ENCODE measurements at regions not wholly inside any gene's neighbourhood (a gene's known extent, or its start where the extent isn't known, plus 50 kb on each side); places are given as distances from the start of the nearest gene placed in this dataset.

DNA sequence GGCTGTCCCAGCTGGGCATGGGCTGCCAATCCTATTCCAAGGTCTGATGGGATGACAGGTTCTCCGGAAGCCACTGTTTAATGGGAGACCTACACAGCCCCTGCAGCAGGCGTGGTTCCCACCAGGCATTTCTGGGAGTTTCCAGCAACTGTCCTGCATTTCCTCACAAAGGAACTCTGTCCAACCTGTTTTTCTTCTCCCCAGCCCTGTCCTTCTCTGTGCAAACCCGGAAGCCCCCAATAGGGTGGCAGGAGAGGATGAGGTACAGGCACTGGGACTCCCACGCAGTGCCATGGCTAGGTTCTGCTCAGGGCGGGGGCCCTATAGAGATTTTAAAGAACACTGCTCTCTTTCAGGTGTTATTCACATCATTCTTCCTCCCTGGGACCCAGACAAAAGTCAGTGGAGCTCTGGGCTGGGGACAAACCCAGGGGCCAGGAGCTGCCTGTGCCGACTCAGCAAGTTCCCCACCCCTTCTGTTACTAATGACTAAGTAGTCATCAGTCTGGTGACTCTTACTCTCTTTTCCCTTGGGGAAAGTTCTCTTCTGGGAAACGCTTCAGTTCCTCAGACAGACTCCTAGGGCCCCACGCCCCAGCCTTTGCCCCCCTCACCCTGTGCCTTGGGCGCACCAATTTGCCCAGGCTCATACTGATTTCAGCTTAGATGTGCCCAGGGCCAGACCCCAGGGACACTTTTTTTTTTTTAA, 97.7 kb downstream of the CD47 start:
- DNase-seq (ENCODE audit: low read depth), result no peak
- no peak overlapping the region for H3K4me3 ChIP-seq (ENCODE audit: low read depth, low read length)
- TF ChIP-seq, protein P1, sequence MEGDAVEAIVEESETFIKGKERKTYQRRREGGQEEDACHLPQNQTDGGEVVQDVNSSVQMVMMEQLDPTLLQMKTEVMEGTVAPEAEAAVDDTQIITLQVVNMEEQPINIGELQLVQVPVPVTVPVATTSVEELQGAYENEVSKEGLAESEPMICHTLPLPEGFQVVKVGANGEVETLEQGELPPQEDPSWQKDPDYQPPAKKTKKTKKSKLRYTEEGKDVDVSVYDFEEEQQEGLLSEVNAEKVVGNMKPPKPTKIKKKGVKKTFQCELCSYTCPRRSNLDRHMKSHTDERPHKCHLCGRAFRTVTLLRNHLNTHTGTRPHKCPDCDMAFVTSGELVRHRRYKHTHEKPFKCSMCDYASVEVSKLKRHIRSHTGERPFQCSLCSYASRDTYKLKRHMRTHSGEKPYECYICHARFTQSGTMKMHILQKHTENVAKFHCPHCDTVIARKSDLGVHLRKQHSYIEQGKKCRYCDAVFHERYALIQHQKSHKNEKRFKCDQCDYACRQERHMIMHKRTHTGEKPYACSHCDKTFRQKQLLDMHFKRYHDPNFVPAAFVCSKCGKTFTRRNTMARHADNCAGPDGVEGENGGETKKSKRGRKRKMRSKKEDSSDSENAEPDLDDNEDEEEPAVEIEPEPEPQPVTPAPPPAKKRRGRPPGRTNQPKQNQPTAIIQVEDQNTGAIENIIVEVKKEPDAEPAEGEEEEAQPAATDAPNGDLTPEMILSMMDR (IDR thresholded peaks at IDR 0.05; ENCODE audit: low read depth, low read length, missing control alignments), result no peak

DNA sequence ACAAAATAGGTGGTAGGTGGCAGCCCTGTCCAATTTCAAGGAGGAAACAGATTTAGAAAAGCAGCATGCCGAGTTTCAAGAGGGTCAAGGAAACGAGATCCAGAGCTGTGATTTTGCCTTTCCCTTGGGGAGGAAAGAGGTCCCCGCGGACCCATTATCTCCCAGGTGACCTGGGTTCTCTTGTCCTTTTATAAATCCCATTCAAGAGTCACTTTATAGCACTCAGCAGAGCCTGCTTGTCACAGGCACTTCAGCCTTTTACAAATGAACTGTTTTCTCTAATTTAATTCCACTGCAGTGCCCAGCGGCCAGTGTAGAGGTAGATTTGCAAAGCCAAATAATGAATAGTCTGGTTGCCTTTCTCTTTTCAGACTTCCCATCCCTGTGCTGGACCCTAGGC, 99.9 kb downstream of the CD47 start:
- TF ChIP-seq, protein P1 (IDR thresholded peaks at IDR 0.05; ENCODE audit: low read depth, low read length, missing control alignments), result no peak
- DNase-seq (ENCODE audit: low read depth), result no peak
- no peak overlapping the region for H3K4me3 ChIP-seq (ENCODE audit: low read depth, low read length)

DNA sequence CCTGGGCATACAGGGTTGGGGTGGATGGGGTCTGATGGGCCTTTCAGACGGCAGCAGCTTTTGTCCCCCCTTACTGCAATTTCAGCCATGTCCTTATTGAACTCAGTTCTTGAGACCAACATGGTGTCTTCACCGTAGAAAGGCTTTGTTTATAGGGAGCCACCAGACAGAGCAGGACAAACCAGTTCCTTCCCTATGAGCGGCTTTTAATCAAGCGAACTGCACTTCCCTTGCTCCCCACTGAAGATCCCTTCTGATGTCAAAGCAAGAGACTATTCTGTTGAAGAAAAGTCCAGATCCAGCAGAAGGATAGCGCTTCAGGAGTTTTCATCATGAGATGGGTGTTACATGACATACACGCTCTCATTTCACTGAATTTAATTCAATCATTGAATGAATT, 100.4 kb downstream of the CD47 start:
- H3K4me3 ChIP-seq (ENCODE audit: low read depth, low read length), result no peak overlapping the region
- TF ChIP-seq, protein P1 (IDR thresholded peaks at IDR 0.05; ENCODE audit: low read depth, low read length, missing control alignments), result no peak
- no peak for DNase-seq (ENCODE audit: low read depth)

DNA sequence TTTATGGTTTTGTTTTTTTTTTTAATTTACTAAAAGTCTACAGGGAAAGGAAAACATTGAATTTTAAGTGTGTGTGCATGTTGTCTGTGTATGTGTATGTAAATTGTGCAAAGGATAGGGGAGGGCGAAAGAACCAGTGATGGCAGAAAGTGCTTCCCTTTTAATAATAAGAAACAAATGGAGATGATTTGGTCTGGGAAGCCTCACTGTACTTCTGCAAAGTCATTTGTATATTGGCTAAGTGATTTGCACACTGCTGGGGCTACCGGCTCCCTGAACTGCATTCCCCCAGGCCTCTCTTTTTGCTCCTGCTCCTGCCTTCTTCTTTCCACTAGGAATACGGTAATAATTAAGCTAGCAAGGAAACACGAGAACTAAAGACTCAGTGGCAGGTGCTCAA, 101.2 kb downstream of the CD47 start:
- H3K4me3 ChIP-seq (ENCODE audit: low read depth, low read length), result no peak overlapping the region
- TF ChIP-seq, protein P1 (IDR thresholded peaks at IDR 0.05; ENCODE audit: low read depth, low read length, missing control alignments), result no peak

DNA sequence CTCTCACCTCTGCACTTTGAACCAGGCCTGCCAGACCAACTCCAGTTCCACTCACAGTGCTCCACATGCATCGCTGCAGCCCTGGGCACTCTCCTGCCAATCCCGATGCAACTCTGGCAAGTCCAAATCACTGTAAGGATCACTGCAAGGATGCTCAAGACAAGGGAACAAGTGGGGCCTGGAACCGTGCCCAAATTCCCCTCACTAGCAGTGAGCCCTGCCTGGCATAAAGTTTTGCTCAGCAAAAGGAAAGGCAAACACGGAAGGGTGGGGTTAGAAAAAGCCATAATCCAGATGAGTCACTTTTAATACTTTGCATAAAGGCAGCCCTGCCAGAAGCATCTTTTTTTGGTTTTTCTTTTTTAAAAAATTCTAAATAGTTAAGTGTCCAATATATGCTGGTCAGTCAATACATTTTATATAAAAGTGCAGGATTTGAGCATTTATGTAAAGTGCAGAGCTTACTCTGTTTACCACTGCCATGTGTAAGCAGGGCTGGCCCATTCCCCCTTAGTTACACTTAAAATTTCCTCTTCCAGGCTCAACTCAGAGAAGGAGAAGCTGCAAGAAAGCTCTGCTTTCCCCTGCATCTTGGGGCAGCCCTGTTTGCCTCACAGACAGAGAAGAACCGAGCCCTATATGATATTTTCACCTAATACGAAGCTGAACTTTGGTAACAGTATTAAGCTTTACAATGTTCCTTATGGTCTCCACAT, 102.2 kb downstream of the CD47 start:
- no peak overlapping the region for H3K4me3 ChIP-seq (ENCODE audit: low read depth, low read length)
- TF ChIP-seq, protein P1 (IDR thresholded peaks at IDR 0.05; ENCODE audit: low read depth, low read length, missing control alignments), result no peak
- DNase-seq (ENCODE audit: low read depth), result no peak

More for the DNA sequence above, 101.2 kb downstream of the CD47 start:
- no peak for DNase-seq (ENCODE audit: low read depth)

DNA sequence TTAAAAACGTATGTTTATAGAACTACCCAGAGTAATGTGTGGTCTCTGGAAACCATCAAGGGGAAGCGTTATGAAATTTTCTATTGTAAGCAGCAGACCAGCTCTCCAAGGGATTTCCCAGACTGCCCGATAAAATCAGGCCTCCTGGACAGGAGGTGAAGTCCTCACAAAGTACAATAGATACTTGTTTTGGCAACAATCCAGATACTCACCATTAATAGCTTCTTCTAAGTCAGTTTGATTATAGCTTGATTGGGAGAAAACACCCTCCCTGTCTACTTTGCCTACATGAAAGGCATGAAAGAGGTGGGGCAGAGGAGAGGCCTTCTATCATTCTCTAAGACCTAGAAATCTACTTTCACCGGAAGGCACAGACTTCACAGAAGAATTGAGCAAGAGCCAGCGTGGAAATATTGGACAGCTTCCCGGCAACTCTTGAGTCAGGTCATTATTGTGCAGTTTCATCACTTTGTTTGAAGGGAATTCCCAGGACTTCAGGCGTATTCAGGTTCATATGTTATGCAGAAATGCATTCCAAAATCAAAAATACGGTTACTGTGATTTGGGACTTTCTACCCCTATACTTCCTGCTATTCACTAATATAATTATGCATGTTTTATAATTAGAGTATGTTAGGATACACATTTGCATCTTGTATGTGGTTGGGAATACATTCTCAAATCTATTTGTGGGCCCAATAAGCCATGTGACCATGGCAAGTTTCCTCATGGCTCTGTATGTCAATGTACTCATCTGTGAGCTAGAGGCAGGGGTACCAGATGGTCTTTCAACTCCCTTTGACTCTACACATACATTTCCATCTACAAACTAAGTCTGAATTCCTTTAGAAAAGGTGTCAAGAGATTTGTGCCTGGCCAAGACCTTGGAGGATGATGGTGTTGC, 103.5 kb downstream of the CD47 start:
- TF ChIP-seq, protein P1 (IDR thresholded peaks at IDR 0.05; ENCODE audit: low read depth, low read length, missing control alignments), result no peak
- no peak overlapping the region for H3K4me3 ChIP-seq (ENCODE audit: low read depth, low read length)
- no peak for DNase-seq (ENCODE audit: low read depth)

Data from GM12864 (cell line).